HG03280 (cell line): ENCODE measurements at regions not wholly inside any gene's neighbourhood (a gene's known extent, or its start where the extent isn't known, plus 50 kb on each side); places are given as distances from the start of the nearest gene placed in this dataset.
A peak's percentile ranks its signal among the peaks of the same experiment; 100 is the strongest.

Experiments
- ATAC-seq: cut with Tn5 transposase; IDR thresholded peaks from one replicate; pipeline ENCODE4 v1.9.1; 2021; ENCODE audit warnings: mild to moderate bottlenecking, moderate library complexity; ENCODE audit not compliant: unreplicated experiment

DNA sequence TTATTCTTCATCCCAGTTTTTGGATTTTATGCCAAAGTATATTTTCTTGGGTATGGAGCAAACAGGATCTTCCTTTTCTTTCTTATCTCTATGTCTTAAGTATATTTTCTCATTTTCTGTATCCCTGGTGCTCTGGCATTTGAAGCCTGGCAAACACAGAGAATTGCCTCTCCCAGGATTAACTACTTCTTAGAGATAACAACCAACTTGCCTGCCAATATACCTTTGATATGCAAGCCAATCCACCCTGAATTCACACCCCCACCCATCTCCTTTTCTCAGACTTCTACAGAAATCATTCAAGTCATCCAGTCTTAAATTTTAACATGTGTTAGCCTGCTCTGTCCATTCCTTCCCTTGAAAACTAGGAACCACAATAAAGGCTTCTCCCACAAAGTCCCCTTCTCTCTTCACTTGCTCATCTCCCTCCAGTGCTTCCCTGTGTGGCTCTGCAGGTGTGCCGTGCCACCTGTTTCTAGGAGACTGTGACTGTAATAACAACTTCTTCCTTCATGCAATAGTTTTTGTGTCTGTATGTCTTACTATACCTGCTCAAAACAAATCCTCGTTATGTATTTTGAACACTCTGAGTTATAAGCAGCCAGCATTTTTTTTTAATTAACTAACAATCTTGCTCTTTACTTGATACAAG lies 649.7 kb upstream of the RIOK2 start:
- ATAC-seq: no peak

DNA sequence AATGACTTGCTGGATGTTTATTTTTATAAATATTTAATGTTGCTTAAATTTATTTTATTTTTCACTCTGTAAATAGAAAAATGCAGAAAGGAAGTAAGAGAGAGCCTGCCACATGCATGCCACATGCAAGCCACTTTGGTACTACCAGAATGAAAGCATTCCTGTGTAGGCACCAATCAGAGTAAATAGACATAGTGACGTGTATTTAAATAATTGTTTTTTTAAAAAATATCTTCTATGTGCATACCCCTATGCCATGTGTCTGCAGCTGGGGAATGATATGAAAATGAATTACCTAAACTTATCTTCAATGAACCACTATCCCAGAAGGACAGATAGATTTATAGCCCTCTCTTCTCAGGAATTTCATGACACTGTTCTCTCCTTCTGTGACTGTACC lies 651.5 kb upstream of the RIOK2 start:
- no peak for ATAC-seq

DNA sequence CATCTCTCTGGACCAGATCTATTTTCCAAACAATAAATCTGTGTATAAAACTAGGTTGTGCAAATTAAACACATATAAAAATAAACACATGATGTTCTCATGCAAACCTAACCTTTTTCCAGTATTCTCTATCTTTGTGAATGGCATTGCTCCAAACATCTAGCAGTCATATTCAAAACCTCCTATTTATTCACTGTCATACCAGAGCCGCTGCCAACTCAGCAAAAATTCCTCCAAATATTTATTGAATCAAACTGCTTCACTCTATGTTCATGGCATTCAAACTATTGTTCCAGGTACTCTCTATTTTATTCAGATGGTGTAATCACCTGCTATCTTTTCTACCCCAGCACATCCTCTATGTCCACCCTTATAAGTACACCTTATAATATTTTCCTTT lies 652.1 kb upstream of the RIOK2 start:
- no peak for ATAC-seq

DNA sequence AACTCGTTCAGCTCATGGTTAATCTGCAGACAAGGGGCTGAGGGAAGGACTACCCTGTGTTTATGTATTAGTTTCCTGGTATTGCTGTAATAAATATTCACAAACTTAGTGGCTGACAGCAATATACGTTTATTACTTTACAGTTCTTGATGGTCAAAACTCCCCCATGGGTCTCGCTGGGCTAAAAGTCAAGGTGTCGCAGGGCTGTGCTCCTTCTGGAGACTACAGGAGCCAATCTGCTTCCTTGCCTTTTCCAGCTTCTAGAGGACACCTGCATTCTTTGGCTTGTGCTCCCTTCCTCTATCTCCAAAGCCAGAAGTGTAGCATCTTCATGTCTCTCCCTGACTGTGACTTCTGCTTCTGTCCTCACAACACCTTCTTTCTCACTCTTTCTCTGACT lies 653.8 kb upstream of the RIOK2 start:
- ATAC-seq: no peak

DNA sequence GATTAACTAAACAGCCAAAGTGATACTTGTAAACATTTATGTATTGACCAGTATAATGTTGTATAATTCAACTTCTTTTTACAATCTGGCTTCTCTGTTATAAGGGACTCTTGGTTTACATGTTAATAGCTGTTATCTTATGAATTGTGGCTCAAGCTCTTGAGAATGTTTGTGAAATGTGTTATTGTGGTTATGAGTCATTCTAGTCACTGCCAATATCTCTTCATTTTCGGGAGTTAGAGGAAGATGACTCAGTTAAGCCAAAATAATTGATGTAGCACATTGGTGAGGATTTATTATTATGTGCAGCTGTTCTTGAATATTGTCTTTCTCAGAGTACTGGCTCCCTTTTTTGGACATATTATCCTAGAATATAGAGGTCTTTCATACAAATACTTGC lies 655.2 kb upstream of the RIOK2 start:
- peak; percentile 86 for ATAC-seq

DNA sequence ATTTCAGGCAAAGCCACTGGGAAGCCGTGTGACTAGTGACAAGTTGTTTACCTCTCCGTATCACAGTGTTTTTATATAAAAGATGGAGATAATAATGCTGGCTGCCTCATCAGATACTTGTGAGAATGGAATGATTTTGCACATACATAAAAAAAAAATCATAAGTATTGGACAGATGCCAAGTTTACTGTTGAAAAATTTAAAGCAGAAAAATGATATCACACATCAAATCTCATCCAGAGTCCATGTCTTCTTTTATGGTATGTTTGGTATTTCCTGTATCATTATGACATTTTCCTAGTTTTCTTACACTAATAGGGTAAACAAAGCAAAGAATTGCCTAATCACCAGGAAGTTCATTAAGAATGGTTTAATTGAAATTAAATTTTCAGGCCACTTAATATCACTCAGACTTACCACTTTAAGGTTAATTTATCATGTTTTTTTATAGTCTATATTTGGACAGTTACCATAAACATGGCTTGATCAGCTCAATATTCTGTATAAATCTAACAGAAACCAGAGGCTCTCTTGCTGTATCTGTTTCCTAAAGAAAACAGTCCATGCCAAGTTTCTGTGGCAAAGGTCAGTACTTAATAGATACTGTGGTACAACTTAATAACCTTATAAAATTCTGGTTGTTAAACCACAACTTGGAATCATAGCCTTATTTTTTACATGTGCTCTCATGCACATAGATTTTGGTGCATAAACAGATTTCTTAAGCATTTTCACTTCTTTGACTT lies 656.5 kb upstream of the RIOK2 start:
- ATAC-seq: no peak

DNA sequence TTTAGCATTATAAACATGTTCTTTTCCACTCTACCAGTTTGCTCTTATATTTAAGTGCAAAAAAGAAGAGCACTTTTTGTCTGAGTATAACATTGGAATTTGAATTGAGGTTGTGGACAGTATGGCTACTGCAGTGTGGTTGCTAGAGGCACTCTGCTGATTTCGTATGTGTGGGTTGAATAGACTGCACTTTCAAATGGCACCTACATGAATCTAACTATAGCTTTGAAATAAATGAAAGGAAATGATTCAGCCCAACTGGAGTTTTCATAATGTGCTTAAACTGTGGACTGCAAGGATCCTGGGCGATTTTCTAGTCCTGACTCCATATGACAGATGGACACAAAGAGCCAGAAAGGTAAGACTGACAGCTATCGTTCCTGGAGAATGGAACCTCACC lies 657.6 kb upstream of the RIOK2 start:
- no peak for ATAC-seq

DNA sequence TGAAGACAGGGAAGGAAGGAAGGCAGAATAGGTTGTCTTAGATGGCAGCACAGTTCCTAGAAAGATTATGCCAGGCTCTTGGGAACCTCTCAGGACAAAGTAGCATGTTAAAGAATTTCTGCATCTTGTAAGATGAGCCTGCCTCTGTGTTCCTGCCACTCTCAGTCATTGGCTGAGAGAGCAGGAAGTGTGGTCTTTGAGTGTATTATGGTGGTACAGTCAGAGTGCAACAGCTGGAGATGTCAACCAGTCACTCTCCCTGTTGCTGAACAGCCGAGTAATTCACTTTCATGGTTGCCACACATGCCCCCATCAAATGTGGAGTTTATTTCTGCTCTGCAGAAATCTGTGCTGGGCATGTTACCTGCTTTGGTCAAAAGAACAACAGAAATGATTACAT lies 659.6 kb upstream of the RIOK2 start:
- no peak for ATAC-seq

DNA sequence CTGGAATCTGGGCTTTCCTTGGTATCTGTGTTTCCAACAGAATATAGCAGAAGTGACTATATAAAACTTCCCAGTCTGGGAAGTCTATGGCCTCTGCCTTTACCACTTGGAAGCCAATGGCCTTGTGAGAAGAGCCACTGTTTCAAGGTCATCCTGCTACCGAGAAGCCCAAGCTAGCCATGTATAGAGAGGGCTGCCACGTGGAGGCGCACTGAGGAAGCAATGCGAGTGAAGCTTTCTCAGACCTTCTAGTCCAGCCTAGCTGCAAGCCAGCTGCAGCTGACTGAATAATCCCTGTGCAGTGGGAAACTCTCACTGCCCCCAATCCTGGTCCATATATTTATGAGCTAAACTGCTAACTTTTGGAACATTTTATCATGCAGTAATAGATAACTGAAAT lies 661.8 kb upstream of the RIOK2 start:
- ATAC-seq: no peak

DNA sequence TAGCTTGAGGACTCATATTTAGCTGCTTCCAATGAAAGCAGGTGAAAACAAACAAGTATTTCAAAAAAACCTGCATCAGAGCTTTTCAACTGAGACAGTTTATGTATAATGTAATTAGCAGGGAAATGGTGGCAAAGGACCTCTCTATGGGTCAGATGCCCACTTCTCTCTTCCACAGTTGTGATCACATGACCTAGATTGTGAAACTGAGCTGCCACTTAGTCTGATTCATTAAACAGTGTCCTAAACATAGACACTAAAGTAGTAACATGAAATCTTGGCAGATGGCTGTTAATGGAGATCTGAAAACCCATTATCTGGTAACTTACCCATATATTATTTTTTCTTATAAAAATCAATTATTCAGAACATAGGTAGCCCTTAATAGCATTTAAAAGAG lies 663.6 kb upstream of the RIOK2 start:
- ATAC-seq: no peak

DNA sequence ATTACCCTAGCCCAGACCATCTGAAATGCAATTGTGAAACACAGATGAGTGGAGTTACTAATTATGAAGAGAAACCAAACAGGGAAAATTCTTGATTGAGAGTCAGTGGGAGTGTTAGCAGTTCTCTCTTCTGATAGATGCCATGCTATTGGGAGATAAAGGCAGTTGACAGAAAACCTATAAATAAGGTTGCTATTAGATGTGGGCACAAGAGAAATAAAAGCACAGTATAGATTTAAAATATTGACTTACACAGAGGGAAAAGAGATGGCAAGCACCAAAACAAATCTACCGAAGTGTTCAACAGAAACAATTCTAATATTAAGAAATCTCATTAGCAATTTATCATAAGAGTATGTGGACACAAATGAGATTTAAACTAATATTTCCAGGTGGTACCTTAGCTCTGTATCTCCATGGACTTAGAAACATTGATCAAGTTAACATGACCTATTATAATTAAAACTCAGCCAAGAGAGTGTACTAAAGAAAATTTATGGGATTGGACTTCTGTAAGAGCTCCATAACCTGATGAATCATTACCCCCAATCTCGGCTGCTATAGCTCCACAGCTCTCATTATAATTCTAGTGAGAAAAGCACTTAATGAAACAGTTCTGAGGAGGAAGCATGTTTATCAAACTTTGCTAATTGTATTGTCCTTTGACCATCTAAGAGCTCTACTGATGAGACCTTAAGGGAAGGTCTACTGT lies 665.0 kb upstream of the RIOK2 start:
- no peak for ATAC-seq

DNA sequence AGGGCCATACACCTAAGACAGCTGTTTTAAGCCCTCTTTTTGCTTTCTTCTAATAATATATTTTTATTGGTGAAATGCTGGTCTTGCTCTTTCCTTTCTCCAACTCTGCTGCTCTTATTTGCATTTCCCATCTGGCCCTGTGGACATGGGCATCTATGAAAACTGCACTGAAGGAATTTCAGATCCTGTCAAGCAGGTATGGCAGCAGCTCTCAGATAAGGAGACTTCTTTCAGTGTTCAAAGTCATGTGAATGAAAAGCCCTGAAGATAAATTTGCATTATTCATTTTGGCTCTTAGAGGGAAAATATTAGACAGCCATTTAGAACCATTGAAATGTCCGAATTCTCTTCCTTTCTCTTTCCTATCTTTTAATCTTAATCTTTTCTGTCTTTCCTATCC lies 668.0 kb upstream of the RIOK2 start:
- no peak for ATAC-seq

DNA sequence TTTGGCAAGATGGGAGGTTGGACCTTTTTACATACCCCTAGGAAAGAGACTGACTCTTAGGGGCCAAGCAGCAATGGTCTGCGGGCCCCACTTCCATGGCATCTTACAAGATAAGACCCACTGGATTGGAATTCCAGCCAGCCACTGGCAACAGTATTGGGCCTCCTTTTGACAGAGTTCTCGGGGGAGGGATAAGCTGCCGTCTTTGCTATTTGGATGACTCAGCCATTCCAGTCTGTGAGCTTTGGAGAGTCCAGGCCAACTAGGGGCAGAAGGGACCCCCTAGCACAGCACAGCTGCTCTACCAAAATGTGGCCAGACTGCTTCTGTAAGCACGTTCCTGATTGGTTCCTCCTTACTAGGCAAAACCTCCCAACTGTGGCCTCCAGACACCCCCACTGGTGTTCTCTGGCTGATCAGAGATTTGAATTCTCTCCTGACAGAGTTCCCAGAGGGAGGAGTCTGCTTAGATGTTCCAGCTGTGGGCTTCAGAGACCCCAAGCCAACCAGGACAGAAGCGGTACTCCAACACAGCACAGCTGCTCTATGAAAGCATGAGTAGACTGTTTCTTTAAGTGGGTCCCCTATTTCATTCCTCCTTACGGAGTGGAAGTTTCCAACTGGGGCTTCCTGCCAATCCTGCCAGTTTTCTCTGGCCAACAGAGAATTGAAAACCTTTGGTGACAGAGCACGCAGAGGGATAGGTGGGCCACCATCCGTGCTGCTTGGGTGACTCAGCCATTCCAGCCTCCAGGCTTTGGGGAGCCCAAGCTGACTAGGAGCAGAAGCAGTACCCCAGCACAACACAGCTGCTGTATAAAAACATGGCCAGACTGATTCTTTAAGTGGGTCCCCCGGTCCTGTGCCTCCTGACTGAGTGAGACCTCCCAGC lies 672.1 kb upstream of the RIOK2 start:
- no peak for ATAC-seq

DNA sequence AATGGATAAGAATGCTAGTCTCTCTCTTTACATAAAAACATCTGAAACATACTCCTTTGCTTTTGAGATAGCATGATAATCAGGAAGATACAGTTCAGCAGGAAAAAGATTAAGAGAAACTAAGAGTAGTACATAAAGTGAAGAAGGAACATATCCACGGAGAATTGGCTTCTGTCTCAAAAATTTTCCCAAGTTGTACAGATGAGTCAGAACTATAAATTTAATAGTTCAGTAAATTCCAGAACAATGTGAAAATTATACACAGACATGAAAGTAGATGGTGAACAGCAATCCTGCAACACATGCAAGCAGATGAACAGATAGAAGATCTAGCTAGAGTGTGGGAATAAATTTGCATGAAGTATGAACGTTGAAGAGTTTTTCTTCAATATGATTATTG lies 691.4 kb upstream of the RIOK2 start:
- ATAC-seq: no peak

DNA sequence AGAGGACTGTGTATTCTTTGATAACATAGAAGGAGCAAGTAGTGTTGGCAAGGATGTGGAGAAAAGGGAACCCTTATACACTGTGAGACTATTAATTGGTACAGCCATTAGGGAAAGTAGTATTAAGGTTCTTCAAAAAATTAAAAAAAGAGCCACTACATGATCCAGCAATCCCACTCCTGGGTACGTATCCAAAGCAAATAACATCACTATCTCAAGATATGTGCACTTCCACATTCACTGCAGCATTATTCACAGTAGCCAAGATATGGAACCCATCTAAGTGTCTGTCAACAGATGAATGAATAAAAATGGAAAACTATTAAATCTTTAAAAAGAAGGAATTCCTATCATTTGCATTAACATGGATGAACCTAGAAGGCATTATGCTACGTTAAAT lies 693.2 kb upstream of the RIOK2 start:
- ATAC-seq: no peak

DNA sequence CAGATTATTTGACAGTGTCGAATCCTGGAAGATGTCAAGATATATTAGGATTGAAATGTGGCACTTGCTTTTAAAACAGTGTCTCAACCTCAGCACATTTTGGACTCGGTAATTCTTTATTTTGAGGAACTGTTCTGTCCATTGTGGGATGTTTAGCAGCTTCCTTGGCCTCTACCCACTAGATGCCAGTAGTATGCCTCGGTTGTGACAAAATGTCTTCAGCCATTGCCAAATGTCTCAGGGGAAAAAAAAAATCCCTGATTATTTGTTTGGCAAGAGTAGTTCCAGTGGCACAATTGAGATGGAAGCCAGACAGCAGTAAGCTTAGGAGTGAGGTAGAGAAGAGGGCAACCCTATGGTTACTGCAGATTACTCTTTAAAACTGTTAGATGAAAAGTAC lies 694.5 kb upstream of the RIOK2 start:
- no peak for ATAC-seq

DNA sequence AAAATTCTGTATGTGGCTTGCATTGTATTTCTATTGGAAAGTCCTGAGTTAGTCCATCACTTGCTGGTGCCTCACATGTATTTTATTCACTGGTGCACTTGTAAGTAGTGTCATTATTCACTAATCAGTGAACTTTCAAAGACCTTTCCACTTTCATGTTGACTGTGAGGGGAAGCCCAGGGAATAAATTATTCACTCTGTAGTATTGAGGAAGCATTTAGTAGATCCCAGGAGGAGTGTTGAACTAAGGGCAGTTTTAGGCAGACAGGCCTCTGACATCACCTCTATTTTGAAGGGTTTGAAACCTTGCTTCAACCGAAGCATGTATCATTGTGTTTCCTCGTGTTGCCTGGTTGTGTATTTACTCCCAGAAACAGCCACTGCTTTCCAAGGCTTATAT lies 705.4 kb upstream of the RIOK2 start:
- ATAC-seq: peak; percentile 81

DNA sequence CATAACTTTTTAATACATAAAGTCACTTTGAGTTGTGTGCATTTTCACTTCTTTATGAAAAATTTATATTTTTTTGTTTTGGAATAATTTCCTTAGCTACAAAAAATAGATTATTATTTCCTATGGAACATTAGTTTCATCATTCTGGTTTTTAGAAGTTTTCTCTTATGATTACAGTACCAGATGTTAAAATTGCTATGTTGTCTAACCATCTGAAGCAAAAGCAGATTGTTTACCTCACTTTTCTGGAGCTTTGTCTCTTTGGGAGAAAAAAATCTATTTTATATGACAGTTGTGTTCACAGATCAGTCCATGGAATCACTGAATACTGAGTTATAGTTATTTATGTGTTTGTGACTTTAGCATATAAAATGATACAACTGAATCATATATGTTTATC lies 708.9 kb upstream of the RIOK2 start:
- ATAC-seq: no peak

DNA sequence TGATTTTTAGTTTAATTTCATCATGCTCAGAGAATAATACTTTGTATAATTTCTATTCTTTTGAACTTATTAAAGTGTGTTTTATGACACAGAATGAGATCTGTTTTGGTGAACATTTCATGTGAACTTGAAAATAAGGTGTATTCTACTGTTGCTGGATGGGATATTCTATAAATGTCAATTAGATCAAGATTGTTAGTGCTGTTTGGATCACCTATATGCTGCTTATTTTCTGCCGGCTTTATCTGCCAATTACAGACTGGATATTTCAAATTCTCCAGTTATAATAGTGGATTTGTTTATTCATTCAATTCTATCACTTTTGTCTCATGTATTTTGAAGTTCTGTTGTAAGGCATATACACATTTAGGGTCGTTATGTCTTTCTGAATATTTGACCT lies 720.7 kb upstream of the RIOK2 start:
- no peak for ATAC-seq

DNA sequence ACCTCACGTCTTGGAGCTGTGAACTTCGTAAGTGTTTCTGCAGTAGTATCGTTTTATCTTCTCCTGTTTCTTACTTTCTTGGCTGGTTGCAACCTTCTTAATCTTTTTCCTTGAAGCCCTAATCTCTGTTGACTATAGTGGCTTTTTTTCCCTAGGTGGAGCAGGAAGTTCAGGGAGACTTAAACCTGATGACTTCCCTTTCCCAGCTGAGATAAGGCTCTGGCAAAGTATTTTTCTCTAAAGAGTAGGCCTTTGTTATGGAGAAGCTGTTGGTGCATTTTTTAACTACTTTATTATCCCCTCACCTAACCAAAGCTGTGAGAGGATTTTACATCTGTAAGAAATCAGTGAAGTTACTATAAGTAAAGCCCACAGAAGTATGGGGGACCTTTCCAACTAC lies 723.1 kb upstream of the RIOK2 start:
- no peak for ATAC-seq

DNA sequence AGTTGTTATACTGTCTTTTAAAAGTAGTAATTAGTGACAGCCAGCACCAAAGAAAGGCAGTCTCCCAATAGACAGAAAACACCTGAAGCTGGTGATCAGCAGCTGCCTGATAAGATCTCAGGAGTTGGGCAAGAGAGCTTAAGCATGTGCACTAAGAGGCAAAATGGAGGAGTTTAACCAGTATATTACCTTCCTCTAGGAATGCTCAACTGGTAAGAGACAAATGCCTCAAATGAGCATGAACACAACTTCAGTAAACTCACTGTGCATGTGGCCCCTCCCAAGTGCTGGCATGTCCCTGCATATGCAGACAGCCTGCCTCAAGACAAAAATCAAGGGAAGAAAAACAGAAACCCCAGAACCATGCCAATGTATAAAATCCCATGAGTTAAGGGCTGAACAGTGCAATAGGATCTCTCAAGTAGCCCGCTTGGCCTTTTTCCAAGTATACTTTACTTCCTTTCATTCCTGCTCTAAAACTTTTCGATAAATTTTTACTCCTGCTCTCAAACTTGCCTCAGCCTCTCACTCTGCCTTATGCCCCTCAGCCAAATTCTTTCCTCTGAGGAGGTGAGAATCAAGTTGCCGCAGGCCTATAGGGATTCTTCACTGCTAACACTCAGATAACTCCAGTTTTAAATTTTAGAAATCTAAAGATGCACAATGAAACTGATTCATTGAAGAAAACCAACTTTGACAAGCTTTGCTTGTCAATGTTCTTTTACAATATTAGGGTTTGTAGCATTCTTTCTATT lies 724.8 kb upstream of the RIOK2 start:
- no peak for ATAC-seq
